OCI-LY1 (cell line): ENCODE measurements at regions not wholly inside any gene's neighbourhood (a gene's known extent, or its start where the extent isn't known, plus 50 kb on each side); places are given as distances from the start of the nearest gene placed in this dataset.

Source experiments
- CTCF ChIP-seq: fragments of 200-600 bp; sonication (generic), shearing (Covaris generic); IDR thresholded peaks from 2 replicates; pipeline ENCODE4 v1.5.1; 2017; ENCODE audit warnings: mild to moderate bottlenecking, antibody characterized with exemption, low read length, moderate library complexity, mixed read lengths
- EZH2 ChIP-seq: fragments of 200-600 bp; sonication (generic), shearing (Covaris generic); IDR thresholded peaks from 2 replicates; pipeline ENCODE4 v1.8.0; 2017; ENCODE audit warnings: borderline replicate concordance, mixed run types, mild to moderate bottlenecking, antibody characterized with exemption, low read length, moderate library complexity, mixed read lengths

GRCh38 chr10:57468894-57469432 is 798.7 kb downstream of the IPMK start:
- TF ChIP-seq EZH2 = no peak
- no peak for TF ChIP-seq CTCF
